Endothelial cell of umbilical vein (primary cell): ENCODE measurements at regions not wholly inside any gene's neighbourhood (a gene's known extent, or its start where the extent isn't known, plus 50 kb on each side); places are given as distances from the start of the nearest gene placed in this dataset.

Experiments used
- BruUV-seq: library from RNA; stranded (reverse); fragments of 400-500 nt; replicated peaks from 2 replicates; lab custom pipeline; 2021; lab: Mats Ljungman, UMichigan
- CTCF ChIA-PET: fragments of 300-600, 350-600 bp; sonication (Branson Sonifier 250); formaldehyde crosslinking; loops from one replicate; lab custom pipeline; 2021; ENCODE audit warnings: antibody characterized with exemption, inconsistent platforms; lab: Charles Lee
- POLR2A ChIA-PET: fragments of 300-600, 350-600 bp; sonication (Branson Sonifier 250); formaldehyde crosslinking; loops from one replicate; lab custom pipeline; 2021; ENCODE audit warnings: antibody characterized with exemption, inconsistent platforms; lab: Charles Lee
- DNase-seq: peaks from one replicate; pipeline ENCODE4 v3.0.0-alpha.2; 2011; ENCODE audit warnings: low read depth, low spot score
- FAIRE-seq: peaks from 2 replicates; lab custom pipeline; 2011; peaks lifted over from hg19 to GRCh38; lab: Jason Lieb, UNC
- H2AFZ ChIP-seq: 2 replicates; pipeline ENCODE4 v1.6.0; 2012; ENCODE audit warnings: low read depth, low read length, control low read depth, inconsistent platforms
- H3K27ac ChIP-seq: 2 replicates; pipeline ENCODE4 v1.5.1; 2011; ENCODE audit warnings: low read depth, mild to moderate bottlenecking, control low read depth, low read length, moderate library complexity; ENCODE audit not compliant: insufficient read depth
- H3K27me3 ChIP-seq, 2 experiments: 2 replicates each; pipeline versions ENCODE4 v1.6.0 to v1.6.1; 2011; ENCODE audit warnings: low read length in 2 of 2, mixed read lengths in 1 of 2; ENCODE audit not compliant: control insufficient read depth in 2 of 2, insufficient read depth in 2 of 2
- H3K36me3 ChIP-seq, 2 experiments: 2 replicates in 1 of 2; 3 replicates in 1 of 2; pipeline ENCODE4 v1.5.1; 2011; ENCODE audit warnings: low read length in 2 of 2, mild to moderate bottlenecking in 1 of 2, moderate library complexity in 1 of 2; ENCODE audit not compliant: control insufficient read depth in 2 of 2, insufficient read depth in 2 of 2; ENCODE audit errors: extremely low read depth in 1 of 2
- H3K4me1 ChIP-seq: 3 replicates; pipeline ENCODE4 v1.5.1; 2011; ENCODE audit warnings: mild to moderate bottlenecking, low read length; ENCODE audit not compliant: control insufficient read depth, insufficient read depth; ENCODE audit errors: extremely low read depth
- H3K4me2 ChIP-seq: 2 replicates; pipeline ENCODE4 v1.6.1; 2011; ENCODE audit warnings: low read length, control low read depth, mixed read lengths; ENCODE audit not compliant: insufficient read depth
- H3K4me3 ChIP-seq, 3 experiments: fragments of 200-600 bp in 1 of 3; sonication (generic), shearing (Covaris generic) in 1 of 3; replicated peaks in 1 of 3; 2 replicates each; pipeline ENCODE4 v1.5.1; 2011 to 2016; ENCODE audit warnings: control low read depth in 3 of 3, low read length in 3 of 3, mild to moderate bottlenecking in 2 of 3, inconsistent platforms in 1 of 3, low read depth in 1 of 3, moderate library complexity in 1 of 3; ENCODE audit not compliant: insufficient read depth in 1 of 3
- H3K79me2 ChIP-seq: 2 replicates; pipeline ENCODE4 v1.6.0; 2012; ENCODE audit warnings: low read length, inconsistent platforms; ENCODE audit not compliant: control insufficient read depth, insufficient read depth
- H3K9ac ChIP-seq: replicated peaks from 2 replicates; pipeline ENCODE3; 2011; ENCODE audit warnings: low read length, control low read depth; ENCODE audit not compliant: insufficient read depth; ENCODE audit errors: extremely low read depth
- H3K9me1 ChIP-seq: replicated peaks from 3 replicates; pipeline ENCODE4 v1.6.0; 2011; ENCODE audit warnings: mild to moderate bottlenecking, low read length; ENCODE audit not compliant: control insufficient read depth, insufficient read depth; ENCODE audit errors: extremely low read depth
- H3K9me3 ChIP-seq: replicated peaks from 2 replicates; pipeline ENCODE4 v1.5.1; 2012; ENCODE audit warnings: low read length, inconsistent platforms; ENCODE audit not compliant: control insufficient read depth, insufficient read depth
- H4K20me1 ChIP-seq: replicated peaks from 2 replicates; pipeline ENCODE3; 2011; ENCODE audit warnings: mild to moderate bottlenecking, low read length; ENCODE audit not compliant: control insufficient read depth, insufficient read depth; ENCODE audit errors: extremely low read depth
- CTCF ChIP-seq, 2 donors: IDR thresholded peaks; 1 replicate in 1 of 2; 2 replicates in 1 of 2; pipeline ENCODE4 v1.5.1; 2011; ENCODE audit warnings: low read length in 2 of 2, mild to moderate bottlenecking in 2 of 2, moderate library complexity in 2 of 2, control low read depth in 1 of 2, inconsistent platforms in 1 of 2, low read depth in 1 of 2; ENCODE audit not compliant: insufficient read depth in 1 of 2; ENCODE audit errors: extremely low read depth in 1 of 2
- EZH2 ChIP-seq: IDR thresholded peaks from 2 replicates; pipeline ENCODE4 v1.6.1; 2012; ENCODE audit warnings: borderline replicate concordance, low read depth, mild to moderate bottlenecking, moderate library complexity, low read length, inconsistent platforms; ENCODE audit not compliant: severe bottlenecking
- FOS ChIP-seq: IDR thresholded peaks from 2 replicates; pipeline ENCODE4 v1.6.1; 2011; ENCODE audit warnings: mild to moderate bottlenecking, low read length, moderate library complexity, borderline replicate concordance; ENCODE audit not compliant: insufficient read depth
- GATA2 ChIP-seq: IDR thresholded peaks from 2 replicates; pipeline ENCODE4 v1.7.0; 2011; ENCODE audit warnings: low read depth, mild to moderate bottlenecking, moderate library complexity, mixed read lengths, low read length; ENCODE audit not compliant: insufficient read length, insufficient read depth
- JUN ChIP-seq: IDR thresholded peaks from 2 replicates; pipeline ENCODE4 v1.6.1; 2011; ENCODE audit warnings: borderline replicate concordance, low read depth; ENCODE audit not compliant: insufficient read length, insufficient read depth
- MAX ChIP-seq: IDR thresholded peaks from 2 replicates; pipeline ENCODE4 v1.6.1; 2011; ENCODE audit not compliant: insufficient read depth, insufficient read length
- MYC ChIP-seq: IDR thresholded peaks from one replicate; pipeline ENCODE4 v1.6.1; 2011; ENCODE audit warnings: mild to moderate bottlenecking, low read depth, low read length
- POLR2A ChIP-seq: IDR thresholded peaks from 2 replicates; pipeline ENCODE4 v1.6.1; 2012; ENCODE audit warnings: low read depth, mild to moderate bottlenecking, control low read depth, low read length
- POLR2AphosphoS5 ChIP-seq: IDR thresholded peaks from 2 replicates; pipeline ENCODE4 v1.6.1; 2012; ENCODE audit warnings: low read depth, mild to moderate bottlenecking, control low read depth, low read length, moderate library complexity; ENCODE audit not compliant: insufficient read depth
- dilution Hi-C: fragments of 300-500 bp; cut with MboI; formaldehyde crosslinking; loops from one replicate; pipeline ENCODE4 v1.15.0; 2019; ENCODE audit warnings: low sequenced_read_pairs; ENCODE audit not compliant: extremely low pct_ligation_motif_present
- intact Hi-C: fragments of 100-400 bp; cut with micrococcal nuclease; formaldehyde crosslinking; loops from one replicate; pipeline ENCODE4 v1.10.0; 2022

- Histone ChIP-seq H4K20me1 (no peaks in the 10 kb centered on the region), H3K9me1 (no peaks in the 10 kb centered on the region), H3K27me3 (no peaks in the 10 kb centered on the region), H3K4me2 (no peak overlapping the region), H3K9ac (no peak overlapping the region), H3K4me3 (no peak overlapping the region), H3K36me3 (no peaks in the 10 kb centered on the region), H3K27ac (no peak overlapping the region), H3K9me3 (no peaks in the 10 kb centered on the region), H2AFZ (no peak overlapping the region), H3K79me2 (no peaks in the 10 kb centered on the region), H3K4me1 (no peaks in the 10 kb centered on the region)
- ChIA-PET CTCF (no interaction called here), POLR2A (no interaction called here)
- TF ChIP-seq FOS (no peak), CTCF (IDR thresholded peaks at IDR 0.05; ENCODE audit: extremely low read depth in 1 of 2, insufficient read depth in 1 of 2, low read depth in 1 of 2, low read length in 2 of 2) (no peak), JUN (no peak), MYC (no peak), EZH2 (no peak), MAX (no peak), POLR2A (no peak), GATA2 (no peak), POLR2AphosphoS5 (no peak)
- intact Hi-C loops, result no loop called here
- no peak for DNase-seq
- no TSS peak for BruUV-seq
- dilution Hi-C loops, result no loop called here
- no peak for FAIRE-seq
Measured at GRCh38 chr11:38927993-38928392, 2330.0 kb upstream of the RAG2 start.
